Activated CD8-positive, alpha-beta memory T cell treated with anti-CD3 and anti-CD28 coated beads, Interleukin-2, amount 50 U/mL, for 24 hours (primary cell): ENCODE measurements at regions not wholly inside any gene's neighbourhood (a gene's known extent, or its start where the extent isn't known, plus 50 kb on each side); places are given as distances from the start of the nearest gene placed in this dataset.

Experiments
- DNase-seq: peaks from one replicate; pipeline ENCODE4 v3.0.0-alpha.2; 2020; ENCODE audit errors: extremely low read depth

DNA sequence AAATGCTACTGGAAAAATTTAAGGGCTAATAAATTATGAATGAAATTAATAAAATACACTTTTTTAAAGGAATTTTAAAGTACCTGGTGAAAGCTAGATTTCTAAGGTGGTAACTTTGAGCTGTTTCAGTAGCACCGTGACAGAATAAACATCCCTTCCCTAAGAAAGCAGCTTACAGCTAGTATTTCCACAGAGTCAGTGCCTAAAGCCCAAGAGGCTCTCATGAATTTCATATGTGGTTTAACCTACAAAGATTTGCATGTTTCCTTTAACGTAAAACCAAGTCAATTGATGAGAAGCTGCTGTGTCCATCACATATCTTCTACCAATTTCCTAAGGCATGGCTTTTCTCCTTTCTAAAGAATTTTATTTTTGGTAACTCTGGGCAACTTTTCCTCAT, 56.8 kb downstream of the IFNG start:
- DNase-seq: no peak

DNA sequence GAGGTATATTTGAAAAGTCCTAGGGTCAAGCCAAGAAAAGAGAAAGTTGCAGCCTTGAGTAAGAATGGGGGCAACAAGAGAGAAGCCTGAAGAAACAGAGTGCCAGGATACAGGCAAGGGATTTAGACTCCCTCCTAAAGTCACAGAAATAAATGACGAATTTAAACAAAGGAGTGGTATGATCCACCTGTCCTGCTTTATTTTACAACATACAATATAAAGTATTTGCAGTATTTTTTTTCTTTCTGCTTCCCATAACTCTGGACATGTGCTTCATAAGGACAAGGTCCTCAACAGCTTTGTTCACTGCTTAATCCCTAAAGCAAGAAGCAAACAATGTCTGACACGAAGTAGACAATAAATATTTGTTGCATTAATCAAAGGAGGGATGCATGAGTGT, 57.4 kb downstream of the IFNG start:
- no peak for DNase-seq

DNA sequence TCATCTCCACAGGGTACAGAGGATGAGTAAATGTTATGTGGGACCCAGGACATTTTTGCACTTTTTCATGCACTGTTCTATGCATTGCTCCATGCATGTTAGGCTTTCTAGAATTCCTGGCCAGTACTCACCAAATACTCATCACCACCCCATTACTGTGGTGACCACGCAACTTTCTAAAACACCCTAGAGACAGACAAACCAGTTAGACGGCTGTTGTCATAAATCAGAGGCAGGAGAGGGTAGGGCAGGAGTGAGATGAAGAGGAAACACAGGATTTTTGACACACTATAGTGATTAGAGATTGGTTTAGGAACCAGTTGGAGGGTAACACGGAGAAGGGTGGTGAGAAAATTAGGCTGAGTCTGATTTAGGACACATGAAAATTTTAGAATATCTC, 59.3 kb downstream of the IFNG start:
- no peak for DNase-seq

DNA sequence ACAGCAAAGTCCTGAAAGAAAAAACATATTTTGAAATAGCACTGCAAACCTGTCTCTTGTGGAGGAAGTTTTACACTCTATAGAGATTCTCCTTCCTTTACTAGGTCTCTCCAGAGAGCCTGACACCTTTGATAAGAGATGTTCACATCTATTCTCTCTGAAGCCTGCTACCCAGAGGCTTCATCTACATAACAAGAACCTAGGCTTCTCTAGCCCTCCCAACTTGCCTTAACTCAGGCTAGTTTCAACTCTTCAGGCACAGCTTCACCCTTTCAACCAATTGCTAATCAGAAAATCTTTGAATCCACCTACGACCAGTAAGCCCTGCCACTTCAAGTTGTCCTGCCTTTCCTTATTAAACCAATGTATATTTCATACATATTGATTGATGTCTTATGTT, 60.6 kb downstream of the IFNG start:
- no peak for DNase-seq

DNA sequence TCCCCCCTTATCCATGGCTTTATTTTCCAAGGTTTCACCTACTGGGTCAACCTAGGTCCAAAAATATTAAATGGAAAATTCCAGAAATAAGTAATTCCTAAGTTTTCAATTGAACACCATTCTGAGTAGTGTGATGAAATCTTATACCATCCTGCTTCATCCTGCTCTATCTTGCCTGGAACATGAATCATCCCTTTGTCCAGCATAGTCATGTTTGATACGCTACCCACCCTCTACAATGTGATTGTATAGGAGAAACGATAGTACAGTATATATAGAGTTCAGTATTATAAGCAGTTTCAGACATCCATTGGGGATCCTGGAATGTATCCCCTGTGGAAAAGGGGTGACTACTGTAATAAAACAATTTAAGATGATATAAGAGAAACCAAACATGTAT, 62.2 kb downstream of the IFNG start:
- DNase-seq: no peak

DNA sequence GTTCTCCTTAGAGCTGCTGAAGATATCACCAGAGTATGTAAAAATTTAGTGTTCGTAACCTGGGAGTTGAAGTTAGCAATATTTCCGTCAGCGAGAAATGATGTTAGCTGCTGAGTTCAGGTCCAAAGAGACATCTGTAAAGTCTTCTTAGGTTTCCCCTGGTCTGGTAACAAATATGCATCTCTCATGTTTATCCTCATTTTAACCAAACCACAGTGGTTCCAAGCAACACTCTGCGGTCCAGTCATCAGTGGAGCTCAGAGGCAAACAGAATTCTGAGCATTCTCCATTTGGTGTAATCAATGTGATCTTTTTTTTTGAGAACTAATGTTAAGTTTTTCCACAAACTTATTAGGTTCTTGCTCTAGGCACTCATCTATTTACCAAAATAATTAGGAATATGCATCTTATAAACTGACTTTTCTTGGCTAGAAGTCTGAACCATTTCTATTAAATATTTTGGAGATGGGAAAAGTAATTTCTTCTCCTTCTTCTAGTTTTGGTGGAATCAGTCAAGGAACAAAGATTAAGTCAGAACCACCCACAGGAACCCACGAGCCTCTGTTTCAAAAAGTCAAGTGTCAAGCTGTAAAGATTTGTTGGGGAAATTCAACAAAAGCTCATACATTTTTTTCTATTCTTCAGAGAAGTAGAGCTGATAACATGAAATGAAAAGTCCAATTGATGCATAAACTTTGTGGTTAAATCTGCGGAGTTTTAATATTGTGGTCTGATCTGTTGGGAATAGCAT, 64.7 kb downstream of the IFNG start:
- DNase-seq: no peak

DNA sequence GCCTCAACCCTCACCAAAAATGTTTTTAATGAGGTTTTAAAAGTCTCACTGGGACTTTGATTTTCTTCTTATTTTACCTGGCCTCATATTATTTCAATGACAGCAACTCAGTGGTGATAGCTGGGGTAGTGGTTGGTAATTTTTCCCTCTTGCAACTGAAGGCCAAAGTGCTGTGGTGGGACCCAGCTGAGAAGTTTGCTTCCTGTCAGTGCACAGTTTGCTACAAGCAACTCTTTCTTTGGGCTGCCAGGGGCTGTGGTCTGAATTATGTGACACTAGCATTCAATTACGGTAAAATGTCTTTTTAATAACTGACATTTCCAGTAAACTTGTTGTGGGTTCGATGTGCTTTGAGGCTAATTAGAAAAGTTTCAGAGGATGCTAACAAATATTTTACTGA, 65.3 kb downstream of the IFNG start:
- no peak for DNase-seq

DNA sequence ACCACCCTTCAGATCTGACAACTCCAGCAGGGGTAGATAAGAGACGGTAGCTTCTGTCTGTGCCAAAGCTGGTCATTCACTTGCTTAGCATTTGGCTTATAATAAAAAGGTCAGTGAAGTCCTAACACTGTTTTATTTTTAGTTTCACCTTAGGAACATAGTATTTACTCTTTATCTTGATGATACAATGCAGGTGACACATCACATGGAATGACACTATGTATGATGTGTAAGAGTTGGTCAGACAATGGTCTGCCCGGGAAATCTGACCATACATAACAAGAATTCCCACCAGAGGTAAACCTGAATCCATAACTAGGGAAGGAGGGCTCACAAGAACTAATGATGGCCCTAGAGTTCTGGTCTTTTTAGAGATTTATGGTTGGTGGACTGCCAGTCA, 66.6 kb downstream of the IFNG start:
- no peak for DNase-seq

DNA sequence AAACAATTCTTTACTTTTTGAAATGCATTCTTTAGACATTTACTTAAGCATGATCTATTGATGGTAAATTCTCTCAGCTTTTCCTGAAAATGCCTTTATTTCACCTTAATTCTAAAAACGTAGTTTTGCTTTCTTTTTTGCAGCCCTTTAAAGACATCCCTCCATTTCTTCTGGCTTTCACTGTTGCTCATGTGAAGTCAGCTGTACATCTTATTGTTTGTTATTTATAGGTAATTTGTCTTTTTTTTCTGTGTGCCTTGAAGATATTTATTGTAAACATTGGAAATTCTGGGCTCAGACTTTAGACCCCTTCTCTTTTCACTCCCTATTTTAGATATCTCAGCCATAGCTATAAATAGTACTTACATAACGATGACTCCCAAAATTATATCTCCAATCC, 70.4 kb downstream of the IFNG start:
- no peak for DNase-seq

DNA sequence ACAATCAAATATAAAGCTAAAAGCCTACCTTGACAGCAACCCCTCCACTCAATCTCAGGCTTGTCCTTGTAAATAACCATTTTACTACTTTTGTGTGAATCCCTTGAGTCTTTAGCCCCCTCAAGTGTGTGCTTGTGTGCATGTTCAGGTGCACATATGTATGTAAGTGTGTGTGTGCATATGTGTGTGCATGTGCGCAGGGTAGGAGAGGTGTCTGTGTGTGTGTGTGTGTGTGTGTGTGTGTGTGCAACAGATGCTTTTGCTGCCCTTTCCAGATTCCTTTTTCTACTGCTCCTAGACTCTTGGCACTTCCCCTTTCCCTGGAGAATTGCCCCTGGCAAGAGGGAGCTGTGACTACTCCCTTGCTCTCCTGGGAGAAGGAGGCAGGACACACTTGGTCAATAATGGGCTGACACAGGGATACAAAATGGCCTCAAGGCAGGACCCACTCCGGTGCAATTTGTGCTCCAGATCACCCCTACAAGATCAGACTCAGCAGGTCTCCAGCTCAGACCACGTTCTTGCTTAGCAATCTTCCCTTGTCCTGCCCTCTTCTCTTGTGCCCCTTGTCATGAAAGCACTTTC, 73.4 kb downstream of the IFNG start:
- no peak for DNase-seq

DNA sequence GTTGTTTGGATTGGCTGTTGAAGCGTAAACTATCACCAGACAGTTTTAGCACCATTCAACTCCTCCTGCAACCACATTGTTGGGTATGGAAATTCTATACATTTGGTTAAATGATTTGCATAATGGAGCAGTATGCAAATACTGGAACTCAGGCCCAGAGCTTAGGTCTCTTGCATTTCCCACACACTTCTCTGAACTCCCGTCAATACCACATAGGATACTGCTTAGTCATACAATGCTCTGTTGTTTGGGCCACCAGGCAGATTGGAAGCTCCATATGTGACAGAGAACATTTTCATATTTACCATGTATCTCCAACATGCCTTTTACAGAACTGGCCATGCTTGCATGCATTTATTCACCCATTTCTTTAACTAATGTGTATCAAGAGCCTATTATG, 78.0 kb downstream of the IFNG start:
- DNase-seq: no peak

DNA sequence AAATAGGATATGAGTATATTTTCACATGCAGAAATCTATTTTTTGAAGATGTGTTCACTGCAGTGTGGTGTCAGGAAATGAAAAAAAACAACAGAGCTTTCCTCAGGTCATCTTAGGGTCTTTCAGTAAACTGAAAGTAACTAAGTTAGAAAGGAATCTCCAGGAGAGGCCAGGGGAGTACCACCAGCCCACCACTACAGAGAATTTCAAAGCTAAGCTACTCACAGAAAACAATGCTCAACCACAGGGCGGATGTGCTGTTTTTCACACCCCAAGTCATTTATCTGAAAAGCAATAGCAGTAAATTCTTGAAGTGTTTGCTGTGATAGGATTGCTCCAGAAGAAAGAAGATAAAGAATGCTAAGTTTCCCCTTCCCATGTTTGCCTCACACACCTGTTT, 79.0 kb downstream of the IFNG start:
- peak; percentile 9 for DNase-seq

DNA sequence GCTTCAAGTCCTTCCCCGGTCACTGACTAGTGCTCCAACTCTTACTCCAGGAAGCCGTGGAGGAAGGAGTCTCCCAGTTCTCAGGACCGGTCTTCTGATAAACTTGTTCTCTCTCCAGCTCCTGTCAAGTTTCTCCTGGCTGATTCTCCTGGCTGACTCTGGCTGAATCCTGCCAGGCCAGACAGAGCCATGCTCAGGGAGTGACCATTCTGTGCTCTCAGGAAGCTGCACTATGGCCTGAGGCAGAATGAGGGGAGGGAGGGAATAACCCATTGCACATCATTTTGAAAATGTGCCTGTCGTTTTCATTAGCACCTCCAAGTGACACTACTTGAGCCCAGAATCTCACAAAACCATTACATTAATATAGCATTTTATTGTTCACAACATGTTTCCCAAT, 80.8 kb downstream of the IFNG start:
- DNase-seq: no peak

DNA sequence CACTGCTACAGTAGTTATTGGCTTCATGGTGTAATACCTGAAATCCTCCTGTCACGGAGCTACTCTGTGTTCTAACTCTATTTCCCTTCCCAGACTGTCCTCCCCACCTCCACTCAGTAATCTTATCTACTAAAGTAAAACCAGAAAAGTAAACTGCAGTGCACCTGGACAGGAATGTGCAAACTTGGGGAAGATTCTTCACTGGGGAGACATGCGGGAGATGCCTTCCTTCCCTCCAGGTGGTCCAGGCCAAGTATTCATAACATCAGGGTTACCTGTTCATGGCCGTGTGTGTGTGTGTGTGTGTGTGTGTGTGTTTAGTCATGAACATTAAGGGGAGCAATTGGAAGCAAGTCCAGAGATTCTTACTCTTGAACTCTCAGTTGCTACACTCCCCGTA, 84.1 kb downstream of the IFNG start:
- DNase-seq: no peak

DNA sequence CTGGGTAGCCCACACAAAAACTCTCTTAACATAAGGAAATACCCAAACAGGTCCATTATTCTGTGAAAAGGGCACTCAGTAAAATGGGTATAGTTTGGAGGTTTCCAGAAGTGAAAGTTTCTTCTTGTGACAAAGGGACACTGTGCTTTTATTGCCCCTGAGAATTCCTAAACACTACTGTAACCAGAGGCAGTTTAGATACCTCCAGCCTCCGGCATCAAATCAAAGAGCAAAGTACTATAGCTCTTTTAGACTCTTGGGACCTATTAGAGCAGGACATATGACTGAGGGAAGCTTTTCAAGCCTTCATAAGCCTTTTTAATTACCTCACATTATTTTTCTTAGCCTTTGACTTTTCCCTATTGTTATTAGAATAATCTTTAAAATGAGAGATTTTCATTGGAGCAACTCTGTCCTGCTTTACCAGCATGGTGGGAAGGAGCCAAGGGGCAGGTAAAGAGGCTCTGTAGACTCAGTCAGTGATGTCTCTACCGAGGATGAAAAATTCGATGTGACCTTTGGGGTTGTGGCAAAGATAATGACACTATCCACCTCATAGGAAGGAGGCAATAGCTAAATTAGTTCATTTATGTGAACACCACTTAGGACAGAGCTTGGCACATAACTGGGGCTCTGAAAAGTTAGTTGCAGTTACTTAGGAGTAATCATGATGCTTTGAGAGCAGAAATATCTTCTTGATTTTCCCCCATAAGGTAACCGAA, 85.1 kb downstream of the IFNG start:
- DNase-seq: no peak

DNA sequence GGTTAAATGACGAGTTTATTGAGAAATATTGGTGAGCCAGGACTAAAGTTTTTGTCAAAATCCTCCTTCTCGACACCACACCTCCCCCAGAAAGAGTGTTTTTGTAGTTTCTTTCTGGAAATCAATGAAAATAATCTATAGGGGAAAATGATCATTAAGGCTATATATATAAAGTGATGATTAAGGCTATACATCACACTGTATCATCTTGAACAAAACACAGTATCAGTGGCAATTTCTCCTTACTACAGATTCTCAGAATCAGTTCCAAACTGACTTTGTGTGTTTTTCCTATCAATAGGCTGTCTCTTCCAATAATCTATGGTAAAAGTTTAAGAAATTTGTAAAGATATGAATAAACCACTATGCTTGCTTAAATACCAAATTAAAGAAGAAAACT, 81.7 kb downstream of the IFNG-AS1 start:
- no peak for DNase-seq
